Ishikawa (cell line): ENCODE measurements at regions not wholly inside any gene's neighbourhood (a gene's known extent, or its start where the extent isn't known, plus 50 kb on each side); places are given as distances from the start of the nearest gene placed in this dataset.

ENCODE experiments used
- EGR1 ChIP-seq: IDR thresholded peaks from 2 replicates; pipeline ENCODE4 v1.6.1; 2012
- TAF1 ChIP-seq: IDR thresholded peaks from 2 replicates; pipeline ENCODE4 v1.6.1; 2012; ENCODE audit warnings: low read depth, mild to moderate bottlenecking

GRCh38 chr16:16982614-16983013 is 488.1 kb downstream of the XYLT1 start:
- TF ChIP-seq TAF1 (no peak), EGR1 (no peak)
